Suprapubic skin (tissue), 3 donors: ENCODE measurements at regions not wholly inside any gene's neighbourhood (a gene's known extent, or its start where the extent isn't known, plus 50 kb on each side); places are given as distances from the start of the nearest gene placed in this dataset.

Experiments used
- EP300 ChIP-seq: sonication (generic); formaldehyde crosslinking; IDR thresholded peaks from one replicate; pipeline ENCODE4 v1.6.1; 2017; ENCODE audit warnings: antibody characterized with exemption
- POLR2A ChIP-seq, 2 donors: fragments of 450-650 bp; IDR thresholded peaks; one replicate each; pipeline ENCODE4 v1.6.1; 2017; ENCODE audit warnings: antibody characterized with exemption in 2 of 2, mild to moderate bottlenecking in 2 of 2, moderate library complexity in 2 of 2
- TF ChIP-seq, protein P1 (sequence below), 2 donors: fragments of 200-600 bp in 1 of 2; fragments of 450-650 bp in 1 of 2; sonication (generic) in 1 of 2; IDR thresholded peaks; one replicate each; pipeline ENCODE4 v1.5.1; 2016 to 2019; ENCODE audit warnings: antibody characterized with exemption in 2 of 2, mild to moderate bottlenecking in 1 of 2, moderate library complexity in 1 of 2

DNA sequence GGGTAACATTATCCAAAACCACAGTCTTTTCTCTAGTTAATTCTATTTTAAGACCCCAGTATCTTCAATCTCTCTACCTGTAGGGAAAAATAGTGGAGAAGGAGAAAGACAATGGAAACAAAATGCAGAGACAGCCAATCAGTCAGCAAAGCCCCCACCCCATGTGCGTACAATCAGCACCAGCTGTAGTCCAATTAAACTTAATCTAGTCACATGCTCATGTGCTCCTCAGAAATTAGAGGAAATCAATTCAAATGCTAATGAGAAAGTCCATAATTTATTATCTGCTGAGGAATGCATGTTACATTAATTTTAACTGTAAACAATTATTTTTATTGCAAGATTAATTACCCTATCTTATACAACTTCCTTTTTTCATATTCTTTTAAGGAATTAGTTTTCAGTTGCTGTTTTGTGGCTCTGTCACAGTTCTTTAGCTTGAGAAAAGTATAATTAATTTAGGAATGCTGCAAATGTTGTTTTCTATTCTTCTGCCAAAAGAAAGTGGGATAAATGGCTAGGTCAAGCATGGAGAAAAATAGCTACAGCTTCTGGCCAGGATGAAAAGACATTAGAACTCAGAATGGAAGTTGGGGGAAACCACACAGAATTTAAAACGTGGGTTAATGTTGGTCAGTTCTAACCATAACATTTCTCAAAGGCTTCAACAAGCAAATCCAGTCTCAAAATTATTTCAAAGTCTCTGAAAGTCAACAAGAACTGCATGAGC lies 232.4 kb upstream of the HNRNPA3 start:
- TF ChIP-seq EP300 (no peak), POLR2A (IDR thresholded peaks at IDR 0.05) (no peak)
- TF ChIP-seq, protein P1, sequence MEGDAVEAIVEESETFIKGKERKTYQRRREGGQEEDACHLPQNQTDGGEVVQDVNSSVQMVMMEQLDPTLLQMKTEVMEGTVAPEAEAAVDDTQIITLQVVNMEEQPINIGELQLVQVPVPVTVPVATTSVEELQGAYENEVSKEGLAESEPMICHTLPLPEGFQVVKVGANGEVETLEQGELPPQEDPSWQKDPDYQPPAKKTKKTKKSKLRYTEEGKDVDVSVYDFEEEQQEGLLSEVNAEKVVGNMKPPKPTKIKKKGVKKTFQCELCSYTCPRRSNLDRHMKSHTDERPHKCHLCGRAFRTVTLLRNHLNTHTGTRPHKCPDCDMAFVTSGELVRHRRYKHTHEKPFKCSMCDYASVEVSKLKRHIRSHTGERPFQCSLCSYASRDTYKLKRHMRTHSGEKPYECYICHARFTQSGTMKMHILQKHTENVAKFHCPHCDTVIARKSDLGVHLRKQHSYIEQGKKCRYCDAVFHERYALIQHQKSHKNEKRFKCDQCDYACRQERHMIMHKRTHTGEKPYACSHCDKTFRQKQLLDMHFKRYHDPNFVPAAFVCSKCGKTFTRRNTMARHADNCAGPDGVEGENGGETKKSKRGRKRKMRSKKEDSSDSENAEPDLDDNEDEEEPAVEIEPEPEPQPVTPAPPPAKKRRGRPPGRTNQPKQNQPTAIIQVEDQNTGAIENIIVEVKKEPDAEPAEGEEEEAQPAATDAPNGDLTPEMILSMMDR (IDR thresholded peaks at IDR 0.05): no peak
